ENCODE measurements at regions not wholly inside any gene's neighbourhood (a gene's known extent, or its start where the extent isn't known, plus 50 kb on each side); places are given as distances from the start of the nearest gene placed in this dataset.

DNA sequence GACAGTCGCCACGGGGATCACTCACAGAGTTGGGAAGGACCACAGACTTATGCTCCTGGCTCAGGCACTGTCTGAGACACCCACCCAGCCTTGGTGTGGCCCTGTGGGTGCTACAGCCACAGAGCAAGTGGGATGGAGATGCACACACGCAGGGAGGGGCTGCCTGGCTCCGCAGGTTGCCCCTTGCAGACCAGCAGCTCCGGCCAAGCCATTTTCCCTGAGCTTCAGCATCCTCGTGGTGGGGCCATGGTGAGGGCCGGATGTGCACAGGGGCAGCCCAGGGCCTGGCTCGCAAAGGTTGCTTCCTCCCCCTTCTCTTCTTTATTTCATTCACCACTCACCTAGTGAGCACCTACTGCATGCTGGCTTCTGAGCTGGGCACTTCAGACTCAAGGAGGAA, 55.4 kb upstream of the GRIP2 start:
- no peaks in the 10 kb centered on the region for H3K4me1 ChIP-seq
- intact Hi-C loops (cut with DNase I) = no loop called here
- TF ChIP-seq, protein P1, sequence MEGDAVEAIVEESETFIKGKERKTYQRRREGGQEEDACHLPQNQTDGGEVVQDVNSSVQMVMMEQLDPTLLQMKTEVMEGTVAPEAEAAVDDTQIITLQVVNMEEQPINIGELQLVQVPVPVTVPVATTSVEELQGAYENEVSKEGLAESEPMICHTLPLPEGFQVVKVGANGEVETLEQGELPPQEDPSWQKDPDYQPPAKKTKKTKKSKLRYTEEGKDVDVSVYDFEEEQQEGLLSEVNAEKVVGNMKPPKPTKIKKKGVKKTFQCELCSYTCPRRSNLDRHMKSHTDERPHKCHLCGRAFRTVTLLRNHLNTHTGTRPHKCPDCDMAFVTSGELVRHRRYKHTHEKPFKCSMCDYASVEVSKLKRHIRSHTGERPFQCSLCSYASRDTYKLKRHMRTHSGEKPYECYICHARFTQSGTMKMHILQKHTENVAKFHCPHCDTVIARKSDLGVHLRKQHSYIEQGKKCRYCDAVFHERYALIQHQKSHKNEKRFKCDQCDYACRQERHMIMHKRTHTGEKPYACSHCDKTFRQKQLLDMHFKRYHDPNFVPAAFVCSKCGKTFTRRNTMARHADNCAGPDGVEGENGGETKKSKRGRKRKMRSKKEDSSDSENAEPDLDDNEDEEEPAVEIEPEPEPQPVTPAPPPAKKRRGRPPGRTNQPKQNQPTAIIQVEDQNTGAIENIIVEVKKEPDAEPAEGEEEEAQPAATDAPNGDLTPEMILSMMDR (IDR thresholded peaks at IDR 0.05) = no peak
- ATAC-seq (no peak), DNase-seq (no peak)
- no peaks in the 10 kb centered on the region for H3K36me3 ChIP-seq
- H3K27ac ChIP-seq = no peak overlapping the region
- H3K27me3 ChIP-seq = peaks cover 0 to 65% (median 38%) of the 10 kb centered on the region in 7 donors
- WGBS, 2 donors = 68 to 70% methylated on average over 8 of the region's 8 CpGs
- no peak overlapping the region for H3K4me3 ChIP-seq
- no peaks in the 10 kb centered on the region for H3K9me3 ChIP-seq

DNA sequence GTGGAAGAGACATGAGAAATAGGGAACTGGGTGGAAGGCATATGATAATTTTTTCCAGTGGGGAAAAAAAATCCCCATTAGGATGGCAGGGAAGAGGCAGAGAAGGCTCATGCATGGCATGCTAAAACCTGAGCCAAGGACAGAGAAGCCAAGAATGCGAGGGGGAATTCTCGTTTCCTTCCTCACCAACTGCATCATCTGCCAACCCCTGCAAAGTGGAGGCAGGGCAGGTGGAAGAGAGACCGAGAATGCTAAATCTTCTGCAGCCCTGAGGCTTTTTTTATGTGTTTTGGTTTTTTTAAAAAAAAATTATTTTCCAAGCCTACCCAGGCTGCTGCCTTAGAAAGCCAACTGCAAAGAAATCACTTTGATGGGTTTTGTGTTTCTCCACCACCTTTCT, 54.3 kb upstream of the CCDC174 start:
- Histone ChIP-seq H3K27ac (no peak overlapping the region), H3K36me3 (no peaks in the 10 kb centered on the region), H3K4me1 (peaks cover 0 to 5% (median under 1%) of the 10 kb centered on the region in 9 donors), H3K27me3 (peaks cover 2 to 67% (median 48%) of the 10 kb centered on the region in 7 donors), H3K4me3 (no peak overlapping the region), H3K9me3 (no peaks in the 10 kb centered on the region)
- 73 to 82% methylated on average over 3 of the region's 3 CpGs for whole genome bisulfite sequencing, 2 donors
- intact Hi-C loops (cut with DNase I) = no loop called here
- TF ChIP-seq, protein P1 (IDR thresholded peaks at IDR 0.05) = no peak
- ATAC-seq (no peak), DNase-seq (no peak)

DNA sequence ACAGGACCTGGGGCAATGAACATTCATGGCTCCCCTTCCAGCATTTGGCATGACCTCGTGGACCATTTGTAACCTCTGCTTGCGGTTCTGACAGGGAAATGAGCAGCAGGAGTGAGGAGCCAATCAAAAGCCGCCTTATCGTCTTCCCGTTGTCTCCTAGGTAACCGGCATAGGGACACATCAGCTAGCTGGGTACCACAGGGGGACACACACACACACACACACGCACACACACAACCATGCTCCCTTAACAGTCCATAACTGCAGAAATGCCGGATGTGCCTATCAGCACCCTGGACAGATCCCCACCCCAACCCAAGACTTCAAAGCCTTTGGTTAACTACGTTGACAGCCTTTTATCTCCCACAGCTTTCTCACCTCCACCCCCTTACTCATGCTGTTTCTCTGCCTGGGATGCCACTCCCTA, 53.4 kb upstream of the CCDC174 start:
- Histone ChIP-seq H3K4me1 (peaks cover 0 to 8% (median 4%) of the 10 kb centered on the region in 9 donors), H3K4me3 (no peak overlapping the region), H3K27me3 (peaks cover 6 to 69% (median 53%) of the 10 kb centered on the region in 7 donors), H3K36me3 (no peaks in the 10 kb centered on the region), H3K9me3 (no peaks in the 10 kb centered on the region), H3K27ac (no peak overlapping the region)
- TF ChIP-seq, protein P1 (IDR thresholded peaks at IDR 0.05) = no peak
- DNase-seq (no peak), ATAC-seq (no peak)
- intact Hi-C loops (cut with DNase I) = no loop called here
- WGBS, 2 donors = 12 to 16% methylated on average over 9 of the region's 9 CpGs

DNA sequence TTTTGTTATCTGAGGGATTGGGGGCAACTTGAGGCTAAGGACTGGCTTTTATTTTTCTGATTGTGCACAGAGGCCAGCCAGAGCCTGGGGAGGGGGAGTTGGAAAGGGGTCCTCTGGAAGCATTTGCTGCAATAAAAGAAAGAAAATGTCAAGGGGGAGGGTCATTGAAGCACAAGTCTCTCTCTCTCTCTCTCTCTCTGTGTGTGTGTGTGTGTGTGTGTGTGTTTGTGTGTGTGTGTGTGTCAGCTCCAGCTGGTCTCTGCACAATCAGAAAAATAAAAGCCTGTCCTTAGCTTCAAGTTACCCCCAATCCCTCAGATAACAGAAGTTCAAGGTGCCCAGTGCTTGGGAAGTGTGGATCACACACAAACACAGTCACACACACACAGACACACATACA, 52.1 kb upstream of the CCDC174 start:
- no peaks in the 10 kb centered on the region for H3K9me3 ChIP-seq
- peaks cover 6 to 81% (median 60%) of the 10 kb centered on the region in 7 donors for H3K27me3 ChIP-seq
- no peak overlapping the region for H3K4me3 ChIP-seq
- intact Hi-C loops (cut with DNase I) = no loop called here
- ATAC-seq (no peak), DNase-seq (no peak)
- TF ChIP-seq, protein P1 (IDR thresholded peaks at IDR 0.05) = no peak
- peaks cover 0 to 8% (median 4%) of the 10 kb centered on the region in 9 donors for H3K4me1 ChIP-seq
- H3K27ac ChIP-seq = no peak overlapping the region
- no peaks in the 10 kb centered on the region for H3K36me3 ChIP-seq
